GM18519 (cell line): ENCODE measurements at regions not wholly inside any gene's neighbourhood (a gene's known extent, or its start where the extent isn't known, plus 50 kb on each side); places are given as distances from the start of the nearest gene placed in this dataset.
"Not testable (repeated sequence)": the region's sequence is repeated elsewhere in the genome, so short reads cannot be mapped to it uniquely, and the experiment has no call there.

ENCODE experiments used
- ATAC-seq: cut with Tn5 transposase; IDR thresholded peaks from one replicate; pipeline ENCODE4 v1.9.1; 2021; ENCODE audit warnings: mild to moderate bottlenecking, moderate library complexity; ENCODE audit not compliant: unreplicated experiment, low FRiP score

DNA sequence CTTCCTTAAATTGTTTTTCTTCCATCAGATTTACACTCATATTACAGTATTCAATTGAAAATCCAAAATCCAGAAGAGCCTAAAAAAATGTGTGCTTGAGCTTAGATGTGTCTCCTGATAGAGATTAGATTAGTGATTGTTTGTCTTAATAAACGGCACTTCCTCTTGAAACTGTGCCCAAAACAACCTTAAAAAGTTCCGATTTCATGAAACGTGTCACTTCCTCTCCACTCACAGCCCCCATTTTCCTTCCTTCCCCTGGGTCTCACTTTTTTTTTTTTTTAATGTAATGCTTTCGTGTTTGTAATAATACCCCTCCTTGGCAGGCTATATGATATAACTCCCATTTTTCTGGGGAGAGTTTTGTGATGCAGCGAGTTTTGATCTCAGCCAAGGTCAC is 114.8 kb upstream of the ADO start:
- ATAC-seq = no peak

DNA sequence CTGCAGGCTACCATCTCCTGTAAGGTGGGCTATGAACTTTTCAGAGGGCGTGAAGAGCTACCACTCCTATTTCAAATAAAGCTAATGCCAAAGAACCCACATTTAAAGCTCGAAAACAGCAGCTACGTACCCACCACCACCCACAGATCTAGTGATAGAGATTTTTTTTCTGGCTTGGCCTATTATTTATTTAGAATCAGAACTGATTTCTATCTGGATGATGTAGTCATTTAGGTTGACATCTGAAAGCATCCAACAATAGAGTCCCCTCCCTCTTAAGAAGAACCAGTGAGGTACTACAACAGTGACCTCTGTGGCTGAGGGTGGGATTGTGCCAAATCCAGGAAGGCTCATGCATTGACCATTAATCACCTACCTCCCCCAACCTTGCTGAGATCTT is 113.8 kb upstream of the ADO start:
- no peak for ATAC-seq

DNA sequence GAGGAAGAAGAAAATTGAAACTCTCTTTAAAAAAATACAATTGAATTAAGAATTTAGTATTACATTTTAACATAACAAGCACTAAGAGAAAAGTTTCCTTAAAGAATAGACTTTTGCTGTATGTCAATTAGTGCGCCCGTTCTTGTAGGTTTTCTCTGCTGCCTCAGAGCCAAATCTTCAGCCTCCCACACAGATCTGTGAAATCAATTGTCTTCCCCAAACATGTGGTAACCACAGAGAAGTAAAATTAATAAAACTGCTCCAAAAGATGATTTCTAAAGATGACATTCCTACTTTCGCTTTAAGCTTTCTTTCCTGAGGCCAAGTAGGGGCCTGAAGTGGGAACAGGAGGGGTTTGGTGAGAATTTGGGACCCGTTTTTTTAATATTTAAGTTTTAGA is 113.2 kb upstream of the ADO start:
- ATAC-seq = no peak

DNA sequence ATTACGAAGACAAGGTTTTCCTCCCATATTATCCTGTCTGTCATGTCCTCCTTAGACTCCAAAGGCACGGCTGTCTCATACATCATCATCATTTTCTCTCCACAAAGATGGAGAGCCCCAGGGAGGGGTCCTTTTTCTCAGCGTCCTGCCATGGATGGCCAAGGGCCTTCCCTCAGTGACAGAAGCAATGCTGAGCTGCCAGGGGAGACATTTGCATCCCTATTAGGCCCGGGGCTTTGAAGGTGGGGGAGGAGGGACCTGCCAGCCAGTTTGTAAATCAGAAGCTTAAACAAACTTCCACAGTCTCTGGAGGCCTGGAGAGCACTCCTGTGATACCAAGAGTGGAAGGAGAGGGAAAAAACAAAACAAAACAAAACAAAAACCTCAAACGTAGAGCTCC is 112.4 kb upstream of the ADO start:
- no peak for ATAC-seq

DNA sequence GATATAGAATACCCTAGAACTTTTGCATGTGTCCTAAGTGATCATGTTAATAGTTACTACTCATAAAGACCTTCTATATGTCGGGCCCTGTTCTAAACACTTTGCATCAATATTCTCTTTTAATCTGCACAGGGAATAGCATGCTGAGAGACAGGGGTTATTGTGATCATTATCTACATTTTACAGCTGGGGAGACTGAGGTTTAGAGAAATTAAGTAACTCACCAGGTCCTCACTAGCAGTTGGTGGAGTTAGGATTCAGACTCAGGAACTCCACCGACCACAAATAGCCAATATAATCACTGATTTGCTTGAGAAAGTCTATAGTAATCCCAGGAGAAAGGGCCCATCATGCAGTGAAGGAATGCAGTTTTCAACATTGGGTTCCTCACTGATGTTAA is 111.2 kb upstream of the ADO start:
- no peak for ATAC-seq

DNA sequence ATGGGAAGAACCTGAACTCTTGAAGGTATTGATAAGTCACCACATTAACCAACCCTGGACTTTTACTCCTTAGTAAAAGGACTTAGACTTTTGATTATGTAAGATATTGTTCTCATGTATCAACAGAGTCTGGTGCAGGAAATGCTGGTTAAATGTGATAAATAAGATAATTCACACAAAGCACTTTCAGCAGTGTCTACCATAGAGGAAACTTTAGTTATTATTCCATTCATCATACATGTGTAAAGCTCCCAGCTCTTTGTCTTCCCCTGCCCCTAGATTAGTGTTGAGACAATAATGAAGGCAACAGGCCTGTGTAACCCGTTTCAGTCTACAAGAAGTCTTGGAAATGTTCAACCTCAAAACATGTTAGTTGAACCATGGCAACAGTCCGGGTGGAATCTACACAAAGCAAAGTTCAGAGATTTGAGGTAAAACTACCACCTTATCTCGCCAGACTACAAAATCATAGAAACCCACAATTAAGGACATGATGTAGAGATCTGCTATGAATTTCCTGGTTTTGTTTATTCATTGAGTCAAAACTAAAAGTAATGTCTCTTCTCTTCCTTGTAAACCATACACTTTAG is 109.9 kb upstream of the ADO start:
- ATAC-seq = no peak

DNA sequence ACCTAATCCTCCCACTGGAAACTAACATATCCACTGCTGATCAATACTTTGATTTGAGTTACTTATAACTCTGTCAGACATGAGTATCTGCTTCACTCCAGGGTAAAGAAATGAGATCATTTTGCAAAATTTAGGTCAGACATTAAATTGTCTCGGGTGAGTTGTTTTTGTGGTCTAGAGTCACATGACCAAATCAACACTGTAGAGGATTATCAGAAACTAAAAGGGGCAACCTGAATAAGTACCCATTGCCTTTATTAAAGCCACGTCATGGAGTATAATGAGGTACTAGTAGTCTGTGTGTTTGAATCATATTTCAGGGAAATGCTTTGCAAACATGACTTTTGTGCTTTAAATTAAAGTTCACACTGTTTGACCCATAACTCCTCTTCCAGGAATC is 107.7 kb upstream of the ADO start:
- ATAC-seq = no peak

DNA sequence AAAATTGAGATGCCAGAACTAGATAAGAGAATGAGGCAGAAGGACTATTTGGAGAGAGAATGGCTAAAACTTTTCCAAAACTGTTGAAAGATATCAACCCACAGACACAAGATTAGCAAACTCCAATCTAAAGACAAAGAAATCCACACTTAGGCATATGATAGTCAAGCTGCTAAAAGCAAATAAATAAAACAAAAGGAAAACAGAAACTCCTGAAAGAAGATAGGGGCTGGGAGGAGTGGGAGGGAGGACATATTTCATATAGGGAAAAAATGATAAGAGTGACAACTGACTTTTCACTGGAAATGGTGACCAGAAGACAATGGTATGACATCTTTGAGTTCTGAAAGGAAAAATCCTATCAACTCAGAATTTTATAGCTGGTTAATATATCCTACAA is 105.4 kb upstream of the ADO start:
- ATAC-seq = no peak

DNA sequence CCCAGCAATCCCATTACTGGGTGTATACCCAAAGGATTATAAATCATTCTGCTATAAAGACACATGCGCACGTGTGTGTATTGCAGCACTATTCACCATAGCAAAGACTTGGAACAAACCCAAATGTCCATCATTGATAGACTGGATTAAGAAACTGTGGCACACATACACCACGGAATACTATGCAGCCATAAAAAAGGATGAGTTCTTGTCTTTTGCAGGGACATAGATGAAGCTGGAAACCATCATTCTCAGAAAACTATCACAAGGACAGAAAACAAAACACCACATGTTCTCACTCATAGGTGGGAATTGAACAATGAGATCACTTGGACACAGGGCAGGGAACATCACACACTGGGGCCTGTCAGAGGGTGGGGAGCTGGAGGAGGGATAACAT is 100.4 kb upstream of the ADO start:
- ATAC-seq = not testable (repeated sequence)

DNA sequence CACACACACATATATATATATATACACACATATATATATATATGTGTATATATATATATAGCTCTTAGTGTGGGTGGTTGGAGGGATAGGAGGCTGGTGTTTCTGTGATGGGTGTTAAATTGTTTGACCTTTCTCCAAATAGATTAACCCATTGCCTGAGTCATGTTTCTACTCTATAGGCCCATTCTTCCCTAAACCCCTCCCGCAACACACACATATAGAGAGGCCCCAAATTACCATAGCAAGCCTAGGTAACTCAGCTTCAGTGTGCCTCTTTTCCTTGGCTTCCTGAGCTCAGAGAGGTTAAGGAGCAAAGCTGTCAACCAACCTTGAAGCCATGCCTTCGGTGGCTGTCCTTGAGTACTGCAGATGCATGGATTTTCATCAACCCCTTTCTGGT is 98.7 kb upstream of the ADO start:
- ATAC-seq = no peak

DNA sequence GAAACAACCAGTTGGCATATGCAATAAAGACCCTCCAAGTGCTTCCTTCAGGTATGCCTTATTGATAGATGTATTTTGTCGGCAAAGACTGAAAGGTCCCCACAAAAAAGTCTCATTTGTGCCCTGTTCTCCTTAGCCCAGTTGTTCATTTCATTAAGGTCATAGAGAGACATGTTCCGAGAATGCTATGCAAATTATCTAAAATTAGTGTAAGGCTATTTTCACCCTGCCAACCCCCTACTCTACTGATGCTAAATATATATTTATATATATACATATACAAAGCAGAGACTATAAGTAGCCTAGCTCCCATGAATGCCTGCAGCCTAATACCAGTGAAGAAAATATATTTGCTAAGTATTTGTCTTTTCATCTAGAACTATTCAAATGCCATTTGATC is 96.7 kb upstream of the ADO start:
- peak; percentile 73 for ATAC-seq

DNA sequence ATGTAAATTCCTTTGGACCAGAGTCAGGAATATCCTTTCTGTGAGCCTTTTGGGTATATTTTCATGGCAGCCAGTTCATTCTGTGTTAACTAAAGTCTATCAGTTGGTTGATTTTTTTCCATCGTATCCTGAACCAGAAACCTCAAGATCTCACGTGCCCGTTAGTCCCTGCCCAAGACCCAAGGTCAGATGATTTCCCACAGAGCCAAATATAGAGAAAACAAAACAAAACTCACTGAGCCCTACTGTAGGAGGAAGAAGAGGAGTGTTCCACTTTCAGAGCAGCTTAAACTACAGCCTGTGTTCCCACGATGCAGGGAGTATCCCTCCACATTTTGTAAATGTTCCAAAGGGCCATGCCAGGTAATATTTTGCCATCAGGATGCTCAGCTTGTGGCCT is 96.0 kb upstream of the ADO start:
- no peak for ATAC-seq

DNA sequence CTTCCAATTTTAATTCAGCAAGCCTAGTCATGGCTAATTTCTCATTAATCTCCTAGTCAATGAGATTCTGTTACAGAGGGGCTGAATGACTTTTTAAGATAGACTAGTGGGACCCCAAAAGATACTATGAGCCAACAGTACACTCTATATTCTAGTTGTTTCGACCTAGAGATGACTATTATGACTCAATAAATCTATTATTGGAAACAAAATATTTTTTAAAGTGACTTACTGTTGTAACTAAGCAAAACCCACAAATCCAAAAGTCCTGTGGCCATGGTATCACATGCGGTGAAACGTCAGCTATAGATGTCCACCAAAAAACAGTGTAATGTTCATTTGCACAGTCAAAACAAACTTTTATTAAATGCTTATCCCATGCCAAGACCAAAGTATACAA is 95.3 kb upstream of the ADO start:
- no peak for ATAC-seq

DNA sequence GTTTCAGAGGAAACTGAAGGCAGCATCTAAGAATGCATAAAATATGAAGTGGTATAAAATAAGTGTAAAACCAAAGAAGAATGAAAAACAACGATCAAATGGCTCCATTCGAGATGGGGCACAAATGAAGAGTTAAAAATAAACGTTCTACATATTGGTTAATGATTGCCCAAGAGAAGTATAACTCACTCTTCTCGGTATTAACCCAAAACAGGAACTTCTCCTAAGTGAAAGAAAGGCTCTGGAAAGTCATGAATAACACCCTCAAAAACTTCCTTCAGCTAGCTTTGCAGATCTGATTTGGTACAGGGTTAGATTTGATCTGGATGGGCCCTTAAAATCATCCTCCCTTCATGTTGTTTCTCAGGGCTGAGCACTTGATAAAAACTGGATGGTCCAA is 94.3 kb upstream of the ADO start:
- ATAC-seq = no peak

DNA sequence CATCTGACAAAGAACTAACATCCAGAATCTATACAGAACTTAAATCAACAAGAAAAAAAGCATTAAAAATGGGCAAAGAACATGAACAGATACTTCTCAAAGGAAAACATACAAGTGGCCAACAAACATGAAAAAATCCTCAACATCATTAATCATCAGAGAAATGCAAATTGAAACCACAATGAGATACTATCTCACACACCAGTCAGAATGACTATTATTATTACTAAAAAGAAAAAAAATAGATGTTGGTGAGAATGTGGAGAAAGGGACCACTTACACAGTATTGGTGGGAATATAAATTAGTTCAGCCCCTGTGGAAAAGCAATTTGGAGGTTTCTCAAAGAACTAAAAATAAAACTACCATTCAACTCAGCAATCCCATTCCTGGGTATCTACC is 89.1 kb upstream of the ADO start:
- no peak for ATAC-seq

DNA sequence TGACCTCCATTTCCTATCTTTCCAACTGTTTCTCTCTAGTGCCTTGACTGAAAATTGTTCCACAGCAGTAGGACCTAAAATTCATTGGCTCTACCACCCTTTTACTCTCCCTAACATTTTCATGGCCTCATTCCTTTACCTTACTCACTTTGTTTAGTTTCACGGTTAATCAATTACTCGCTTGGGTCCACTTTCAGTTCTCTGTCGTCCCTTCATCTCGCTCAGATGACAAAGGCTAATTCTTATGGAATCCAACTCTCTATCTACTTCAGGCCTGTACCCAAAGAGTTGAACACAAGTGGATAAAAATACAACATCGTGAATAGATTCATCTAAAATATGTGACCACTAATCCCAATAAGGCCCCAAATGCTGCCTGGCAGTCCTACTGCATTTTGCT is 85.9 kb upstream of the ADO start:
- ATAC-seq = no peak

DNA sequence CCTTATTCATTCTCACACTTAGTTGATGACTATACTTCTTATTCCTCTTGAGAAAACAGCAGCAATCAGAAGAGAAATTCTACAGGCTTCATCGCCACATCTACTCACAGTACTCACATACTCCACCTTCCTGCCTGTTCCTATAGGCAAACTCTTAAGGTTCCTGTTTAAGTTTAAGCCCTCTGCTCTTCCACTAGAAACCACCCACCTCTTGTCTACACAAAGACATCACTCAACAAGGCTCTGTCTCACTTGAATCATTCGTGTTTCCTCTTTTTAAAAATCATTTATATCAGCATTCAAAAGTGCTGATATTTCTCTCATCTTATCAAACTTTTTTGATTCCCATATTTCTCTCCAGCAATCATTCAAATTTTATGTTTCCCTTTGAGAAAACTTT is 85.5 kb upstream of the ADO start:
- no peak for ATAC-seq

DNA sequence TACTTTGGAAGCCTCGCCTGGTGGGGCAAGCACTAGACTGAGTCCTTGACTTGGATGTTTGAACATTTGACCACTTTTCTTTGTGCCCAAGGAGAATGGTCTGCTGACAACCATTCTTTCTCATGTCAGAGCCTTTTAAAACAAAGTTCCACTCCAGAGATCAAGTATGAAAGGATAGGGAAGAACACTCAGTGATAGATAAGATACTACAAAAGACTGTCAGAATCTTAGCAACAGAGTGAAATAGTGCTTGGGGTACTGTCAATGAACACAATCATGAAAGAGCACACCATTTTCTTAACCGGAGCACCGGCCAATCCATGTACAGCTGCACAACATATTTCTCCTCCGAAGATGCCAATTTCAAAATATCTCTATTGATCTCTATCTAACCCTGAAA is 82.8 kb upstream of the ADO start:
- no peak for ATAC-seq

DNA sequence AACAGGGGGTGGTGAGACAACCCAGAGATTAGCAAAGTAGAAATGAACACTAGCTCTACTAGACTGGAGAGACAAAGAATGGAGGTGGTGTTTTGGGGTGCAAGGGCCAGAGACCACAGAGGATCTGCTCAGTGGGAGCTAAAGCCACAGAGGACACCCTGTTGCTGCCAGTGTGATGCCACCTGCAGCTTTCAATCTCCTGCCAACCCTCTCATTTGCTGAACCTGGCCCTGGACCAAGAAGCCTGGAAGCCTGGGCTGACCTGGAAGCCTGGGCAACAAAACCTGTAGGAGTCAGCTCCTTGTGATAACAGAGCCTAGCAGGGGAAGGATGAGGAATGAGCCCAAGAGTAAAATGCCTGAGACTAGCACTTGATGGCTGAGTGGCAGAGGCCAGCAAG is 81.1 kb upstream of the ADO start:
- ATAC-seq = no peak

DNA sequence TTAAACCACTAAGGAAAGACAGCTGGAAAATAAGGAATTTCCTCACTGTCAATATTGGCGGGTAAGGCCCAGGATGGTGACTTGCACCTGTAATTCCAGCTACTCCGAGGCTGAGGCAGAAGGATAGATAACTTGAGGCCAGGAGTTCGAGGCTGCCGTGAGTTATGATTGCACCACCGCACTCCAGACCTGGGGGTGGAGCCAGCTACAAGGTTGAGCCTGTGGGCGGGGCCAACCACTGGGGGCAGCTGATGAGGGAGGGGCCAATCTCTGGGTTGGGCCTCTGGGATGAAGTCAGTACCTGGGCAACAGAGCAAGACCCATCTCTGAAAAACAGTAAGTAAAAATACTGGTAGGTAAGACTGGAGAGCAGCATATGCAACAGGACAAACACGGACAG is 80.1 kb upstream of the ADO start:
- no peak for ATAC-seq

DNA sequence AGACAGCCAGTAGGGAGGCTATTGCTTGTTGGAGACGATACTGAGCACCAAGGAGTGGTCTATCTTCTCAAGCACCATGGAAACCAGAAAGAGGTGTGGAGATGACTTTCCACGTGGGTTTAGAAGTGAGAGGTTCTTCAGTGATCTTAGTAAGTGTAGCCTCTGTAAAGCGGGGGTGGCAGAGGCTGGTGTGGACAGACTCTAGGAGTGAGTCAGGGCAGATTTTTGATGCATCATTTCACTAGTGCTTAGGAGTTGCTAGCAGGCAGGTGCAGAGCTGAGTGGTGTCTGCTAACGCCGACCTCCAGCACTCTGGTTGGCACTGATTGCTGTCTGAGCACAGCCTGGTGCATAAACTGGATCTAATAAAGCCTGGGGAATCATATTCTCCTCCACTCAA is 78.4 kb upstream of the ADO start:
- ATAC-seq = peak; percentile 94

DNA sequence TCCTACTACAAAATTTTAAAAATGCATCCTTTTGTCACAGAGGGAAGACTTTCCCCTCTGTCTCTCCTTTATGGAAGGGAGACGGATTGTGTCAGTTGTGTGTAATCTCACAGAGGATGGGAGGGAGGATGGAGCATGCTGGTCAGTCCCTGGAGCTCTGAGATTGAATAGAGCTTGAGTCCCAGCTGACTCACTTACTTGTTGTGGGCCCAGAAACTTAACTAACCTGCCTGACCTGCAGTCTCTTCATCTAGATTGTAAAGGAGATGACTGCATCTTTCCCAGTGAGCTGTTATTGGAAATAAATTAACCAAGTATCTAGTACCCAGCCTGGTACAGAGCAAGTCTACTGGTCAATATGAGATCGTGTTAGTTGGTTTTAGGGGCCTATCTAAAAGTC is 77.9 kb upstream of the ADO start:
- ATAC-seq = no peak

DNA sequence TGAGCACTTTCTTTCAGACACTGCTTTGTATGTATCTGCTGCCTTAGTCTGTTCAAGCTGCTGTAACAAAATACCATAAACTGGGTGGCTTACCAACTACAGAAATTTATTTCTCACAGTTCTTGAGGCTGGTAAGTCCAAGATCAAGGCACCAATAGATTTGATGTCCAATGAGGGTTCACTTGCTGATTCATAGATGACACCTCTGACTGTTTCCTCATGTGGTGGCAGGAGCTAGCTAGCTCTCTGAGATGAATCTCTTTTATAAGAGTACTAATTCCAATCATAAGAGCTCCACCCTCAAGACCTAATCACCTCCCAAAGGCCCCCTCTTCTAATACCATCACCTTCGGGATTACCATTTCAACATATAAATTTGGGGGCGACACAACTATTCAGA is 76.6 kb upstream of the ADO start:
- ATAC-seq = no peak
